RWPE2 (cell line): ENCODE measurements at regions not wholly inside any gene's neighbourhood (a gene's known extent, or its start where the extent isn't known, plus 50 kb on each side); places are given as distances from the start of the nearest gene placed in this dataset.

ENCODE experiments used
- ATAC-seq: fragments of 200-7000 bp; cut with Tn5 transposase; 3 replicates; pipeline ENCODE4 v1.9.1; 2021; ENCODE audit warnings: low read depth
- DNase-seq: peaks from one replicate; pipeline ENCODE4 v3.0.0-alpha.2; 2020; ENCODE audit warnings: low spot score
- H3K27ac ChIP-seq: fragments of 450-650 bp; 2 replicates; pipeline ENCODE4 v1.5.1; 2017; ENCODE audit warnings: mild to moderate bottlenecking; ENCODE audit not compliant: poor library complexity, severe bottlenecking
- H3K27me3 ChIP-seq: fragments of 250-450 bp; sonication (Bioruptor Pico); 2 replicates; pipeline ENCODE4 v1.5.1; 2021; ENCODE audit warnings: mild to moderate bottlenecking, moderate library complexity; ENCODE audit not compliant: insufficient read depth, poor library complexity, severe bottlenecking
- H3K36me3 ChIP-seq: fragments of 250-450 bp; sonication (Bioruptor Pico); 2 replicates; pipeline ENCODE4 v1.5.1; 2020; ENCODE audit warnings: low read depth, mild to moderate bottlenecking, moderate library complexity
- H3K4me1 ChIP-seq: fragments of 250-450 bp; sonication (Bioruptor Pico); 2 replicates; pipeline ENCODE4 v1.5.1; 2021; ENCODE audit warnings: mild to moderate bottlenecking, moderate library complexity; ENCODE audit not compliant: insufficient read depth, poor library complexity, severe bottlenecking
- H3K4me3 ChIP-seq: fragments of 250-450 bp; sonication (Bioruptor Pico); 2 replicates; pipeline ENCODE4 v1.5.1; 2021; ENCODE audit warnings: mild to moderate bottlenecking, moderate library complexity; ENCODE audit not compliant: severe bottlenecking
- H3K9me3 ChIP-seq: fragments of 250-450 bp; sonication (Bioruptor Pico); 2 replicates; pipeline ENCODE4 v1.5.1; 2021; ENCODE audit warnings: mild to moderate bottlenecking, moderate library complexity; ENCODE audit not compliant: severe bottlenecking
- CTCF ChIP-seq: fragments of 450-650 bp; IDR thresholded peaks from one replicate; pipeline ENCODE4 v1.5.1; 2017; ENCODE audit warnings: mild to moderate bottlenecking, moderate library complexity; ENCODE audit not compliant: poor library complexity, severe bottlenecking

GRCh38 chr15:61764141-61764540 is 296.1 kb downstream of the VPS13C start:
- DNase-seq (no peak), ATAC-seq (no peak)
- no peaks in the 10 kb centered on the region for H3K9me3 ChIP-seq
- no peaks in the 10 kb centered on the region for H3K36me3 ChIP-seq
- H3K27me3 ChIP-seq, result no peaks in the 10 kb centered on the region
- TF ChIP-seq CTCF, result no peak
- H3K27ac ChIP-seq, result no peak overlapping the region
- no peak overlapping the region for H3K4me3 ChIP-seq
- no peaks in the 10 kb centered on the region for H3K4me1 ChIP-seq

- Histone ChIP-seq H3K27ac (no peak overlapping the region), H3K4me3 (no peak overlapping the region), H3K9me3 (no peaks in the 10 kb centered on the region), H3K27me3 (no peaks in the 10 kb centered on the region), H3K36me3 (no peaks in the 10 kb centered on the region), H3K4me1 (no peaks in the 10 kb centered on the region)
- no peak for TF ChIP-seq CTCF
- ATAC-seq (no peak), DNase-seq (no peak)
These were observed 297.6 kb downstream of the VPS13C start for GRCh38 chr15:61762676-61763075.

- ATAC-seq (no peak), DNase-seq (no peak)
These were observed 300.6 kb downstream of the VPS13C start for GRCh38 chr15:61759639-61760038.

GRCh38 chr15:61756071-61756820 is 304.0 kb downstream of the VPS13C start:
- no peaks in the 10 kb centered on the region for H3K27me3 ChIP-seq
- H3K36me3 ChIP-seq, result no peaks in the 10 kb centered on the region
- DNase-seq (no peak), ATAC-seq (no peak)
- peaks cover 3% of the 10 kb centered on the region for H3K4me1 ChIP-seq
- H3K27ac ChIP-seq, result no peak overlapping the region
- no peaks in the 10 kb centered on the region for H3K9me3 ChIP-seq
- no peak overlapping the region for H3K4me3 ChIP-seq
- no peak for TF ChIP-seq CTCF

More at GRCh38 chr15:61759639-61760038, 300.6 kb downstream of the VPS13C start:
- TF ChIP-seq CTCF, result no peak
- no peak overlapping the region for H3K4me3 ChIP-seq
- no peaks in the 10 kb centered on the region for H3K36me3 ChIP-seq
- H3K4me1 ChIP-seq, result no peaks in the 10 kb centered on the region
- H3K27ac ChIP-seq, result no peak overlapping the region
- H3K27me3 ChIP-seq, result no peaks in the 10 kb centered on the region
- no peaks in the 10 kb centered on the region for H3K9me3 ChIP-seq

GRCh38 chr15:61755467-61755866 is 304.8 kb downstream of the VPS13C start:
- Histone ChIP-seq H3K4me3 (no peak overlapping the region), H3K27me3 (no peaks in the 10 kb centered on the region), H3K27ac (no peak overlapping the region), H3K9me3 (no peaks in the 10 kb centered on the region), H3K36me3 (no peaks in the 10 kb centered on the region), H3K4me1 (peaks cover 11% of the 10 kb centered on the region)
- no peak for ATAC-seq
- TF ChIP-seq CTCF, result no peak
- DNase-seq, result no peak
